ENCODE measurements at regions not wholly inside any gene's neighbourhood (a gene's known extent, or its start where the extent isn't known, plus 50 kb on each side); places are given as distances from the start of the nearest gene placed in this dataset.

DNA sequence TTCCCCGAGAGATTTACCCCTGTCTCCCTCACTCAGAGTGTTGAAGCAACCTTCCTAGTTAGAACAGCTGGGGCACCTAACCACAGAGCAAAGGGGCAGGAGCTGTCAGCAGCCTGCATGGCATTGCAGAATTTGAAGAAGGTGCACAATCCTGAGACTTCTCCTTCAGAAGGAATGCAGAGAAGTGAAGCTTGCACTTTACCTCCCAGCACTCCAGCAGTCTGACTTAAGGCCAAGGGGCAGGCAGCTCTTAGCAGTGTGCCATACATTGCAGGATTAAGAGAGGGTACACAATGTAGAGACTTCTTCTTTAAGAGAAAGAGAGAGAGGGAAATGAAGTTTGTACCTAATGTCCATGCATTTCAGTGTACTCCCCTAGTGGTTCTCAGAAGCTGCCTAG, 236.0 kb upstream of the FBXL7 start:
- H3K4me3 ChIP-seq: no peak overlapping the region
- DNase-seq (no peak), ATAC-seq (ENCODE audit: low FRiP score in 2 of 2) (no peak)
- no peaks in the 10 kb centered on the region for H3K27me3 ChIP-seq
- H3K9me3 ChIP-seq: no peaks in the 10 kb centered on the region
- H3K27ac ChIP-seq: no peak overlapping the region
- no peaks in the 10 kb centered on the region for H3K36me3 ChIP-seq
- H3K4me1 ChIP-seq: peaks cover 0 to 6% (median 0%) of the 10 kb centered on the region in 4 donors
- WGBS, 2 donors: 76 to 86% methylated on average over 1 of the region's 1 CpG
- TF ChIP-seq CTCF (IDR thresholded peaks at IDR 0.05) (no peak), POLR2A (IDR thresholded peaks at IDR 0.05) (no peak), EP300 (IDR thresholded peaks at IDR 0.05) (no peak), POLR2AphosphoS5 (IDR thresholded peaks at IDR 0.05) (no peak)

DNA sequence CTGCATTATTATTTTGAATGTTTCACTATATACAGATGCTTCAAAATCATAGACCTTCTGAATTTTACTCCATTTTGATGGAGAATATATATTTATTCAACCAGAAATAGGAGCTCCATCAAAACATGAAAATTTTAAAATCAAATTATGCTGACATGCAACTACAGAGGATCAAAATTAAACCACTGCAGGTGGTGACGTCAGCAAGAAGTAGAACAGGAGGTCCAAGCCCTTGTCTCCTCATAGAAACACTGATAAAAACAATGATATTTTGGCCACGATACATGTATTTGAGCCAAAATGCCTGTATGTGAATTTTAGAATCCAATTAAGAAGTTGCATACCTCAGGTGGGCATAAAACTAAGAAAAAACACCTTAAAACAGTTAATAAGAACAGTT, 236.6 kb upstream of the FBXL7 start:
- Histone ChIP-seq H3K9me3 (no peaks in the 10 kb centered on the region), H3K4me1 (peaks cover 0 to 6% (median 0%) of the 10 kb centered on the region in 4 donors), H3K27ac (no peak overlapping the region), H3K27me3 (no peaks in the 10 kb centered on the region), H3K4me3 (no peak overlapping the region), H3K36me3 (no peaks in the 10 kb centered on the region)
- no peak for ATAC-seq (ENCODE audit: low FRiP score in 2 of 2)
- 75 to 82% methylated on average over 2 of the region's 2 CpGs for WGBS, 2 donors
- no peak for TF ChIP-seq CTCF (IDR thresholded peaks at IDR 0.05)
- no peak for TF ChIP-seq POLR2A (IDR thresholded peaks at IDR 0.05)
- no peak for TF ChIP-seq EP300 (IDR thresholded peaks at IDR 0.05)
- no peak for TF ChIP-seq POLR2AphosphoS5 (IDR thresholded peaks at IDR 0.05)
- no peak for DNase-seq

DNA sequence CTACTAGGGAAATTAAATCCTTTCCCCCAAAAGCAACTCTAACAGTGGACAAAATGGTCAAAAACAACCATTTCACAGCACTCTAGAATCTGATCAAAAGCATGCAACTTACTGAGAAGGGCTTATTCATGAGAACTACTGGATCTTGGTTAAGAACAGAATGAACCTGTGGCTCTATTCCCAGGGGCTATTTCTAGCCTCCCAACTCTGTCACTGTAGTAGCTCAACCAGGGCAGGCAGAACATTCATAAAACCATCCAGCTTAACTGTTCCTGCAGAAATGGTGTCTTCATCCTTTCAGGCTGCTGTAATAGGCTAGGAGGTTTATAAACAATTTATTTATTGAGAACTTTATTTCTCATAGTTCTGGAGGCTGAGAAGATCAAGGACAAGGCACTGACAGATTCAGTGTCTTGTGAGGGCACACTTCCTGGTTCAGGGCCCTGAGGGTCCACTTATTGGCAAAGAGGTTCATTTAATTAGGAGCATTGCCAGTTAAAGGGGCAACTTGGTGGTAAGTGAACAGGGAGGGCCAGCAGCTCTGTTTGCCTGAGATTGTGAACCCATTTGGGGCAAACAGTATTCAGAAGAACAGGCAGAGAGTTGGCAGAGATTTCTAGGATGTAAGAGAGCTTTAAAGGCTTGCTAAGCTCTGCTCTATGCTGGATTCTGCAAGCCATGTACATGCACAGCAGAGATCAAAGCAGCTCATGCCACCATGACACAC, 238.5 kb upstream of the FBXL7 start:
- DNase-seq (no peak), ATAC-seq (ENCODE audit: low FRiP score in 2 of 2) (no peak)
- TF ChIP-seq POLR2AphosphoS5 (IDR thresholded peaks at IDR 0.05): no peak
- no peak for TF ChIP-seq POLR2A (IDR thresholded peaks at IDR 0.05)
- no peak for TF ChIP-seq EP300 (IDR thresholded peaks at IDR 0.05)
- TF ChIP-seq CTCF (IDR thresholded peaks at IDR 0.05): no peak

DNA sequence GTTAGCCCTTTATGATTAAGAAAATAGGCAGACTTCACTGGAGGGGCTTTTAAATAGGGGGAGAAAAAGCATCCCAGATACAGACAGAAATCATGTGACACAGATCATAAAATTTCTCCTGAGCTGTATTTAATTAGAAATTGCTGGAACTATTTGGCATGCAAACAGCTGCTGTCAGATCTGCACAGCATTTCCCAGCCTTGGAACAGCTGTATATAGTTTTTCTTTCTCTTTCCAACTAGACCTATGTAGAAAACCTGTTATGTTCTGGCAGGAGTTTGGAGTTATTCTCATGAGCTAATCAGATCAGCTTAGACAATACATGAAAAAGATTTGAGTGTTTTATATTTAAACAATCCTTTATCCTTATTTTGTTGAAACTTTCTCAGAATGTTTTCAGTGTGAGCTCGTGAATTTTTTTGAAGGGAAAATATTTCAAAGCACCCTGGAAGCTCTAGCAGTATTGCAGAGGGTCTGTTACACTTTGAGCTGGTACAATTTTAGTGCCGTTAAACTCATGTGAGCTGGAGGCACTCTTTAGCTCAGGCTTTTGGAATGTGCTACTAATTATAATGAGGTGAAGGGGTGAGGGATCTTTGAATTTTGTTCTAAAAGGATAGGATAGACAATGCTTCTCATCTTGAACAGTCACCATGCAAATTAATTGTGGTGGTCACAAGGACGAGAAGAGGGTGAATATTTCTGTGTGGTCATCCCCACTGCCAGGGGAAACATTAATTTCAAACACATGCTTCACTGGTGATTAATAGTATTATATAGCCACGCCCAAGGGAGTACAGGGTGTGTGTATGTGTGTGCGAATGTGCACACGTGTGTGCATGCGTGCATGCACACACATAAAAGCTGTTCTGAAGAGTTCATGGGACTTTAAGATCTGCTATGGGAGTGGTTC, 239.4 kb upstream of the FBXL7 start:
- Histone ChIP-seq H3K9me3 (no peaks in the 10 kb centered on the region), H3K27me3 (no peaks in the 10 kb centered on the region), H3K36me3 (no peaks in the 10 kb centered on the region), H3K27ac (no peak overlapping the region), H3K4me3 (no peak overlapping the region), H3K4me1 (peaks cover 0 to 6% (median 0%) of the 10 kb centered on the region in 4 donors)
- ATAC-seq (ENCODE audit: low FRiP score in 2 of 2) (no peak), DNase-seq (no peak)
- TF ChIP-seq POLR2A (IDR thresholded peaks at IDR 0.05): no peak
- TF ChIP-seq EP300 (IDR thresholded peaks at IDR 0.05): no peak
- TF ChIP-seq POLR2AphosphoS5 (IDR thresholded peaks at IDR 0.05): no peak
- no peak for TF ChIP-seq CTCF (IDR thresholded peaks at IDR 0.05)
- WGBS, 2 donors: 67 to 69% methylated on average over 7 of the region's 7 CpGs

More for the DNA sequence above, 238.5 kb upstream of the FBXL7 start:
- no peaks in the 10 kb centered on the region for H3K36me3 ChIP-seq
- H3K4me1 ChIP-seq: peaks cover 0 to 6% (median 0%) of the 10 kb centered on the region in 4 donors
- H3K27me3 ChIP-seq: no peaks in the 10 kb centered on the region
- no peak overlapping the region for H3K27ac ChIP-seq
- H3K9me3 ChIP-seq: no peaks in the 10 kb centered on the region
- no peak overlapping the region for H3K4me3 ChIP-seq

Data from upper lobe of left lung (tissue), 6 donors.